ENCODE measurements at regions not wholly inside any gene's neighbourhood (a gene's known extent, or its start where the extent isn't known, plus 50 kb on each side); places are given as distances from the start of the nearest gene placed in this dataset.

- Mint-ChIP-seq H3K4me3 (ENCODE audit: unreplicated experiment) (no peak overlapping the region), H3K27me3 (ENCODE audit: low read depth, unreplicated experiment) (no peaks in the 10 kb centered on the region), H3K27ac (ENCODE audit: unreplicated experiment) (no peak overlapping the region), H3K9me3 (ENCODE audit: unreplicated experiment) (no peaks in the 10 kb centered on the region), H3K4me1 (ENCODE audit: low read depth, unreplicated experiment) (no peaks in the 10 kb centered on the region), H3K36me3 (ENCODE audit: low read depth, unreplicated experiment) (no peaks in the 10 kb centered on the region)
- H3K79me2 ChIP-seq (ENCODE audit: insufficient read depth, low read length): no peaks in the 10 kb centered on the region
- H3K4me2 ChIP-seq (ENCODE audit: low read length): no peak overlapping the region
- no peaks in the 10 kb centered on the region for H3K27me3 ChIP-seq (ENCODE audit: insufficient read depth, low read length)
- H4K20me1 ChIP-seq (ENCODE audit: insufficient read depth, low read length): no peaks in the 10 kb centered on the region
- no peak for TF ChIP-seq CTCF (IDR thresholded peaks at IDR 0.05; ENCODE audit: insufficient read depth, low read depth, low read length)
- TF ChIP-seq EZH2 (IDR thresholded peaks at IDR 0.05; ENCODE audit: insufficient read depth, low read length): no peak
- no peaks in the 10 kb centered on the region for H3K4me1 ChIP-seq (ENCODE audit: insufficient read depth, low read length)
- H3K4me3 ChIP-seq (ENCODE audit: insufficient read depth, low read depth, low read length): no peak overlapping the region
- DNase-seq (ENCODE audit: low read depth) (no peak), FAIRE-seq (no peak)
- H2AFZ ChIP-seq (ENCODE audit: low read depth, low read length): no peak overlapping the region
- no peaks in the 10 kb centered on the region for H3K9me3 ChIP-seq (ENCODE audit: insufficient read depth, low read depth, low read length)
- H3K9ac ChIP-seq (ENCODE audit: low read length): no peak overlapping the region
- no peak overlapping the region for H3K27ac ChIP-seq (ENCODE audit: low read depth, low read length)
- H3K36me3 ChIP-seq (ENCODE audit: insufficient read depth, low read length): no peaks in the 10 kb centered on the region
Measured at GRCh38 chr11:109849051-109849450, 244.1 kb upstream of the ZC3H12C start.

DNA sequence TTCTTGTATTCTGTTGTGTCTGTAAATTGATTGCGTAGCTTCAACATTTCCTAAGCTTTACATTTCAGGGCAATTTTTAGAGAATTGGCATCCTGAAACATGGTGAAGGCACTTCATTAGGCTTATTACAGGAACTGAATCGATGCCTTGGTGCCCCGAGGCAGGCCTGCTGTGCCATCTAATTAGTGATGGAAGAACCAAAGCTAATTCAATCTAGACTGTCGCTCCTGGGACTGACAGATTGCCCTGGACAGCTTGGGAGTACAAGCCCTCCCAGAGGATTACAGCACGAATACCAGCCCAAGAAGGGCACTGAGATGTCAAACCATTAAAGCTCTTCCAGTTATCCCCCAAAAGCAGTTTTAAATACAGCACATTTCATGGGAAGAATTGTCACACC, 243.2 kb upstream of the ZC3H12C start:
- Histone ChIP-seq H3K36me3 (ENCODE audit: insufficient read depth, low read length) (no peaks in the 10 kb centered on the region), H4K20me1 (ENCODE audit: insufficient read depth, low read length) (no peaks in the 10 kb centered on the region), H3K4me1 (ENCODE audit: insufficient read depth, low read length) (no peaks in the 10 kb centered on the region), H3K4me3 (ENCODE audit: insufficient read depth, low read depth, low read length) (no peak overlapping the region), H3K27ac (ENCODE audit: low read depth, low read length) (no peak overlapping the region), H3K27me3 (ENCODE audit: insufficient read depth, low read length) (no peaks in the 10 kb centered on the region), H3K9ac (ENCODE audit: low read length) (no peak overlapping the region), H2AFZ (ENCODE audit: low read depth, low read length) (no peak overlapping the region), H3K79me2 (ENCODE audit: insufficient read depth, low read length) (no peaks in the 10 kb centered on the region), H3K4me2 (ENCODE audit: low read length) (no peak overlapping the region), H3K9me3 (ENCODE audit: insufficient read depth, low read depth, low read length) (no peaks in the 10 kb centered on the region)
- Mint-ChIP-seq H3K9me3 (ENCODE audit: unreplicated experiment) (no peaks in the 10 kb centered on the region), H3K4me1 (ENCODE audit: low read depth, unreplicated experiment) (no peaks in the 10 kb centered on the region), H3K27ac (ENCODE audit: unreplicated experiment) (no peak overlapping the region), H3K27me3 (ENCODE audit: low read depth, unreplicated experiment) (no peaks in the 10 kb centered on the region), H3K36me3 (ENCODE audit: low read depth, unreplicated experiment) (no peaks in the 10 kb centered on the region), H3K4me3 (ENCODE audit: unreplicated experiment) (no peak overlapping the region)
- DNase-seq (ENCODE audit: low read depth) (no peak), FAIRE-seq (no peak)
- TF ChIP-seq EZH2 (IDR thresholded peaks at IDR 0.05; ENCODE audit: insufficient read depth, low read length) (no peak), CTCF (IDR thresholded peaks at IDR 0.05; ENCODE audit: insufficient read depth, low read depth, low read length) (no peak)

GRCh38 chr11:109851780-109852390, 241.3 kb upstream of the ZC3H12C start:
- no peak overlapping the region for H3K27ac Mint-ChIP-seq (ENCODE audit: unreplicated experiment)
- Histone ChIP-seq H4K20me1 (ENCODE audit: insufficient read depth, low read length) (no peaks in the 10 kb centered on the region), H3K9ac (ENCODE audit: low read length) (no peak overlapping the region), H2AFZ (ENCODE audit: low read depth, low read length) (no peak overlapping the region), H3K4me2 (ENCODE audit: low read length) (no peak overlapping the region), H3K36me3 (ENCODE audit: insufficient read depth, low read length) (no peaks in the 10 kb centered on the region), H3K27ac (ENCODE audit: low read depth, low read length) (no peak overlapping the region), H3K79me2 (ENCODE audit: insufficient read depth, low read length) (no peaks in the 10 kb centered on the region), H3K4me1 (ENCODE audit: insufficient read depth, low read length) (no peaks in the 10 kb centered on the region), H3K9me3 (ENCODE audit: insufficient read depth, low read depth, low read length) (no peaks in the 10 kb centered on the region), H3K27me3 (ENCODE audit: insufficient read depth, low read length) (no peaks in the 10 kb centered on the region), H3K4me3 (ENCODE audit: insufficient read depth, low read depth, low read length) (no peak overlapping the region)
- H3K4me3 Mint-ChIP-seq (ENCODE audit: unreplicated experiment): no peak overlapping the region
- no peaks in the 10 kb centered on the region for H3K4me1 Mint-ChIP-seq (ENCODE audit: low read depth, unreplicated experiment)
- H3K9me3 Mint-ChIP-seq (ENCODE audit: unreplicated experiment): no peaks in the 10 kb centered on the region
- no peak for FAIRE-seq
- no peaks in the 10 kb centered on the region for H3K36me3 Mint-ChIP-seq (ENCODE audit: low read depth, unreplicated experiment)
- no peaks in the 10 kb centered on the region for H3K27me3 Mint-ChIP-seq (ENCODE audit: low read depth, unreplicated experiment)
- TF ChIP-seq EZH2 (IDR thresholded peaks at IDR 0.05; ENCODE audit: insufficient read depth, low read length) (no peak), CTCF (IDR thresholded peaks at IDR 0.05; ENCODE audit: insufficient read depth, low read depth, low read length) (no peak)
- peak; percentile 50 for DNase-seq (ENCODE audit: low read depth)
